HG02610 (cell line): ENCODE measurements at regions not wholly inside any gene's neighbourhood (a gene's known extent, or its start where the extent isn't known, plus 50 kb on each side); places are given as distances from the start of the nearest gene placed in this dataset.
A peak's percentile ranks its signal among the peaks of the same experiment; 100 is the strongest.
"Not testable (repeated sequence)": the region's sequence is repeated elsewhere in the genome, so short reads cannot be mapped to it uniquely, and the experiment has no call there.

Source experiments
- ATAC-seq: cut with Tn5 transposase; IDR thresholded peaks from one replicate; pipeline ENCODE4 v1.9.1; 2021; ENCODE audit warnings: mild to moderate bottlenecking, moderate library complexity; ENCODE audit not compliant: unreplicated experiment

DNA sequence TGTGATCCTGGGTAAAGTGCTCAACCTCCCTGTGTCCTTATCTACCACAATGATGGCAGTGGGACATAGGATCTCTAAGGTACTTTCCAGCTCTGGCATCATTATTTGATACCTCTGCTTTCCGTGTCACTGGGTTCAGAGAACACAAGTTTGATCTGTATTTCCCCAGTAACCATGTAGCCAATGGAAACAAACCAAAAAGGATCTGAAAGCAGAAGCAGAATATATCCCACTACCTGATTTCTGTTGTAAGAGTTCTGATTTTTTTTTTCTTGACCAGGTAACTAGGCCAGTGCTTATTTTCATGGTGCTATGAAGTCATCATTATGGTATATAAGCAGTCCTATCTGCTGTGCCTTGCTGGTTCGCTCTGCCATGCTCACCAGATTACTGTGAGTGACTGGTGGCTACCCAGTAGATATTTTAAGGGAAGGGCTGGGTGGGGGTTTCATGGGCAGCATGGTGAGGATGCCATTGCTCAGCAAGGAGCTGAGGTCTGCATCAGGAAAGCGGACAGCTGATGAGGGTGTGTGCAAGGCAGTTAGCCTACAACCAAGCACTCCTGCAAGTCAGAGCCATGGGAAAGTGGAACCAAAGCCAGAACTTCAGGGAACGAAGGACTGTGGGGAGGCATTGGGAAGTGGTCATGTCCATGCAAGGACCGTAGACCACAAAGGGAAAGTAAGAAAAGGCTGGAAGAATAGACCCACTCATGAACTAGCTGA, 104.9 kb upstream of the EDEM3 start:
- ATAC-seq = peak; percentile 57

- ATAC-seq = no peak
Measured at GRCh38 chr1:184858288-184858687, 103.6 kb upstream of the EDEM3 start.

- no peak for ATAC-seq
Measured at GRCh38 chr1:184854496-184855140, 100.0 kb upstream of the EDEM3 start.

- ATAC-seq = no peak
Measured at GRCh38 chr1:184854036-184854435, 99.4 kb upstream of the EDEM3 start.

GRCh38 chr1:184851822-184852746, 97.4 kb upstream of the EDEM3 start:
- ATAC-seq = no peak

GRCh38 chr1:184843732-184844495, 89.3 kb upstream of the EDEM3 start:
- ATAC-seq = peak; percentile 96

DNA sequence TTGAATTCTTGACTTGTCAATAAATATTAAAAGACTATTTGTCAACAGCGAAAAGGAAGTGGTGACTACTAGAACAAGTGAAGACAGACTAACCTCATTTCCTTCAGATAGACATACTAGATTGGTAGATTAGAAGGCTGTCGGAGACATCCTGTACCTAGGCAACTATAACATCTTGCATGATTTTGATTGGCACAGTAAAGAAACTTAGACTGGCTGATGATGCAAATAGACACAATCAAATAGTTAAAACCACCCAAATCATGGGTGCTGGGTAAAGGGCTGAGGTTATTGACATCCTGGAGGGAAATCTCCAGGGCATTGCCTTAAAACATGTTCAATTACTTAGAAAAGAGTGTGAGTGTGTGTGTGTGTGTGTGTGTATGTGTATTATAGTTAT, 85.9 kb upstream of the EDEM3 start:
- ATAC-seq = no peak

DNA sequence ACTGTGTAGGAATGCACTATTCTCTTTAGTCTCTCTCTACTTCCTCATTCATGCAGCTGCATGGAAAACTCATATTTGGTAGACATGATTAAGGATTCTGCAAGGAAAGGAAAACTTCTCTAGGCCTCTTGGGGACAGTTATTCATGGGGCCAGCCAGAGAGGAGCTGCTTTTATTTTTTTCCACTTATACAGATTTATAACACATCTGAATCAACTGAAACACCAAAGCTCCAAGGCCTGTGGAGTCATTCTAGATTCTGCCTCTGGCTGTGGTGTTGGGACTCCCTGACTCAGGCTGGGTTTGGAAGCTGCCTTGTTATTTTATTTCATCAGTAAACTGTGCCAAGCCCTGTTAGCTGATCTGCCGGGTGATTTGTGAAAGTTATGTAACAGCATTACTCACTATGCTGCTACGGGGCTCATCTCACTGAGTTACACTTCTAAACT, 83.9 kb upstream of the EDEM3 start:
- no peak for ATAC-seq

- ATAC-seq = no peak
Measured at GRCh38 chr1:184836934-184837895, 82.6 kb upstream of the EDEM3 start.

DNA sequence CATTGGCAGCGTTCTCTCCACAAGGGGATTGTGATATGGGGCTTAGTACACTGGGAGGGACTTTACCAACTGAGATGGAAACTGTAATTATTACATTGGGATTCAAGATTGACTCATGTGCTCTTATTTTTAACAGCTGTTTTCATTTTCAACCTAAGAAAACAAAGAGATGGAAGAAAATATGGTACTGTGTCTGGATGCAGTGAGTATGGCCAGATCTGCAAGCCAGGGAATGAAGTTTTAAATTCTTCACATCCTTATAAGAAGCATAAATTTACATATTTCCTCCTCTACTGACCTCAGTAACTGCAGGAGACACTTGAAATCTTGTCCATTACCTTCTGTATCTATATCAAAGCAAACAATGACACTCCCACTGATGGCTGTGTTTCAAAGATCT, 81.5 kb upstream of the EDEM3 start:
- ATAC-seq = no peak

- not testable (repeated sequence) for ATAC-seq
Measured at GRCh38 chr1:184833994-184834393, 79.3 kb upstream of the EDEM3 start.

GRCh38 chr1:184832517-184832916, 77.9 kb upstream of the EDEM3 start:
- no peak for ATAC-seq

GRCh38 chr1:184829496-184829895, 74.8 kb upstream of the EDEM3 start:
- ATAC-seq = not testable (repeated sequence)

DNA sequence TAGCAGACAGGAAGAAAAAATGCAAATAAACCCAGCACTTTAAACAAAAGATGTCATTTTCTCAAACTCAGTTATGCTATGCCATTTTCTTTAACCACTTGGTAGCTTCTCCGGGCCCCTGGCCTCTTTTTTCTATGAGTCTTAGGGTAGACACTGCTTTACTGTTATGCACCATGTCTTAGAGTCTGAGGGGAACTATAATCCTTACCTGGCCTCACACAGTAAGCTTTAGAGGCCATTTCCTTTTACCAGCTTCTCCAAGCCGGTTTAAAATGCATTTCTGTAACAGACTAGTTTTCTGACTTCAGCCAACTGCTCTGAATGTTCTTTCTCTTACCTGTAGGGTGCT, 73.7 kb upstream of the EDEM3 start:
- ATAC-seq = no peak

- no peak for ATAC-seq
Measured at GRCh38 chr1:184827600-184828368, 73.1 kb upstream of the EDEM3 start.

DNA sequence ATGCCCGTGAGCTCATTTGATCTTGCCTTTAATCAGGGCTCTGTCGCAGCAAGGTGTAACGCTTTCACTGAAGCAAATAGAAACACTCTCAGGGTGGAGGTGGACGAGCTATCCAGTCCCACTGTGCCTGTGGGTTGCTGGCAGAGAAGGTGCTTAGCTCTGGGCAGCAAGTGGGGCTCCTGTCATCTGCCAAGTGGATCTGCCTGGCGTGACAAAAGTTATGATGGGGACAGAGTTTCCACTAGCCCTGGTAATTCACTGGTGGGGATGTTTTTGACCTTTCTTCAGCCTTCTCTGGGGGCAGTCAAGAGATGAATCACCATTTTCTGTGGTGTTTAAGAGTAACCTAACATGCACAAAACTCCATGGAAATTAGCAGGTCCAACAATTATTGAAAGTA, 71.3 kb upstream of the EDEM3 start:
- ATAC-seq = peak; percentile 48

GRCh38 chr1:184825571-184825970, 70.9 kb upstream of the EDEM3 start:
- no peak for ATAC-seq

GRCh38 chr1:184824691-184825323, 70.1 kb upstream of the EDEM3 start:
- no peak for ATAC-seq
